ENCODE measurements at regions not wholly inside any gene's neighbourhood (a gene's known extent, or its start where the extent isn't known, plus 50 kb on each side); places are given as distances from the start of the nearest gene placed in this dataset.

- no peak for DNase-seq (ENCODE audit: low read depth in 2 of 2)
These were observed 268.8 kb downstream of the SLITRK1 start for GRCh38 chr13:83613524-83613923.

GRCh38 chr13:83601539-83601938, 280.7 kb downstream of the SLITRK1 start:
- no peak for DNase-seq (ENCODE audit: low read depth in 2 of 2)

GRCh38 chr13:83592095-83592494, 290.2 kb downstream of the SLITRK1 start:
- DNase-seq (ENCODE audit: low read depth in 2 of 2), result no peak

GRCh38 chr13:83589814-83590213, 292.5 kb downstream of the SLITRK1 start:
- DNase-seq (ENCODE audit: low read depth in 2 of 2), result no peak

- DNase-seq (ENCODE audit: low read depth in 2 of 2), result no peak
These were observed 305.1 kb downstream of the SLITRK1 start for GRCh38 chr13:83577183-83577582.

- DNase-seq (ENCODE audit: low read depth in 2 of 2), result no peak
These were observed 314.3 kb downstream of the SLITRK1 start for GRCh38 chr13:83568019-83568418.

GRCh38 chr13:83563499-83563898, 318.8 kb downstream of the SLITRK1 start:
- no peak for DNase-seq (ENCODE audit: low read depth in 2 of 2)

GRCh38 chr13:83557845-83558244, 324.4 kb downstream of the SLITRK1 start:
- DNase-seq (ENCODE audit: low read depth in 2 of 2), result no peak

GRCh38 chr13:83549671-83550070, 332.6 kb downstream of the SLITRK1 start:
- DNase-seq (ENCODE audit: low read depth in 2 of 2), result no peak

- DNase-seq (ENCODE audit: low read depth in 2 of 2), result no peak
These were observed 335.2 kb downstream of the SLITRK1 start for GRCh38 chr13:83547043-83547442.

GRCh38 chr13:83546476-83546875, 335.8 kb downstream of the SLITRK1 start:
- DNase-seq (ENCODE audit: low read depth in 2 of 2), result no peak

GRCh38 chr13:83538636-83539035, 343.6 kb downstream of the SLITRK1 start:
- no peak for DNase-seq (ENCODE audit: low read depth in 2 of 2)

GRCh38 chr13:83536941-83537340, 345.3 kb downstream of the SLITRK1 start:
- no peak for DNase-seq (ENCODE audit: low read depth in 2 of 2)

GRCh38 chr13:83536153-83536552, 346.1 kb downstream of the SLITRK1 start:
- DNase-seq (ENCODE audit: low read depth in 2 of 2), result no peak

- DNase-seq (ENCODE audit: low read depth in 2 of 2), result no peak
These were observed 349.5 kb downstream of the SLITRK1 start for GRCh38 chr13:83532809-83533208.

GRCh38 chr13:83531022-83531421, 351.3 kb downstream of the SLITRK1 start:
- DNase-seq (ENCODE audit: low read depth in 2 of 2), result no peak

- DNase-seq (ENCODE audit: low read depth in 2 of 2), result no peak
These were observed 365.5 kb downstream of the SLITRK1 start for GRCh38 chr13:83516781-83517180.

- DNase-seq (ENCODE audit: low read depth in 2 of 2), result no peak
These were observed 366.8 kb downstream of the SLITRK1 start for GRCh38 chr13:83515268-83516015.

GRCh38 chr13:83508771-83509301, 373.4 kb downstream of the SLITRK1 start:
- DNase-seq (ENCODE audit: low read depth in 2 of 2), result no peak

- DNase-seq (ENCODE audit: low read depth in 2 of 2), result no peak
These were observed 378.9 kb downstream of the SLITRK1 start for GRCh38 chr13:83503424-83503823.

GRCh38 chr13:83499286-83499685, 383.0 kb downstream of the SLITRK1 start:
- no peak for DNase-seq (ENCODE audit: low read depth in 2 of 2)

GRCh38 chr13:83498481-83499190, 383.6 kb downstream of the SLITRK1 start:
- no peak for DNase-seq (ENCODE audit: low read depth in 2 of 2)

- DNase-seq (ENCODE audit: low read depth in 2 of 2), result no peak
These were observed 384.2 kb downstream of the SLITRK1 start for GRCh38 chr13:83498045-83498444.
